A549 (cell line): ENCODE measurements at regions not wholly inside any gene's neighbourhood (a gene's known extent, or its start where the extent isn't known, plus 50 kb on each side); places are given as distances from the start of the nearest gene placed in this dataset.

Source experiments
- ATAC-seq, 2 experiments: fragments of 200-7000 bp in 1 of 2; fragments of >200 bp in 1 of 2; cut with Nextera tagmentation in 1 of 2; cut with Tn5 transposase in 1 of 2; 3 replicates each; pipeline versions ENCODE4 v1.8.0 to v1.9.1; 2018 to 2020; ENCODE audit warnings: mild to moderate bottlenecking in 1 of 2, moderate library complexity in 1 of 2
- CTCF ChIA-PET: fragments of 300-600 bp; sonication (Branson Sonifier 250); formaldehyde crosslinking; extraction: SDS; loops from one replicate; lab custom pipeline; 2021; ENCODE audit warnings: antibody characterized with exemption, inconsistent platforms; lab: Yijun Ruan, JAX
- POLR2A ChIA-PET: fragments of 350-600 bp; formaldehyde crosslinking; extraction: SDS; loops from one replicate; lab custom pipeline; 2021; ENCODE audit warnings: antibody characterized with exemption, inconsistent platforms; lab: Yijun Ruan, JAX
- DNase-seq, 2 experiments: peaks; one replicate each; pipeline versions ENCODE4 v3.0.0 to v3.0.0-alpha.2; 2011 to 2016; ENCODE audit warnings: low read depth in 1 of 2, low spot score in 1 of 2
- FAIRE-seq: peaks from 2 replicates; lab custom pipeline; 2011; peaks lifted over from hg19 to GRCh38; lab: Jason Lieb, UNC
- H3K27ac ChIP-seq, 2 experiments: fragments of >200 bp; sonication (Bioruptor Twin); formaldehyde crosslinking; 3 replicates each; pipeline ENCODE4 v1.5.1; 2016 to 2017
- H3K4me1 ChIP-seq: fragments of >200 bp; sonication (Bioruptor Twin); formaldehyde crosslinking; 3 replicates; pipeline ENCODE4 v1.6.1; 2016
- H3K4me2 ChIP-seq: fragments of >200 bp; sonication (Bioruptor Twin); formaldehyde crosslinking; 3 replicates; pipeline ENCODE4 v1.6.1; 2016
- H3K4me3 ChIP-seq: fragments of >200 bp; sonication (Bioruptor Twin); formaldehyde crosslinking; 3 replicates; pipeline ENCODE4 v1.5.1; 2016
- H3K9me3 ChIP-seq: fragments of >200 bp; sonication (Bioruptor Twin); formaldehyde crosslinking; 3 replicates; pipeline ENCODE4 v1.6.1; 2016
- CBX8 ChIP-seq: fragments of 200-600 bp; sonication (generic); IDR thresholded peaks from 2 replicates; pipeline ENCODE4 v1.6.1; 2016
- CTCF ChIP-seq: fragments of >200 bp; sonication (Bioruptor Twin); formaldehyde crosslinking; IDR thresholded peaks from 3 replicates; pipeline ENCODE4 v1.5.1; 2016
- E2F6 ChIP-seq: IDR thresholded peaks from 2 replicates; pipeline ENCODE4 v1.6.1; 2012; ENCODE audit warnings: low read depth, borderline replicate concordance
- EHF ChIP-seq: fragments of 250-450 bp; sonication (Bioruptor Pico); IDR thresholded peaks from 2 replicates; pipeline ENCODE4 v1.5.0; 2020; ENCODE audit warnings: mild to moderate bottlenecking
- EHMT2 ChIP-seq: fragments of 200-600 bp; sonication (generic); IDR thresholded peaks from 2 replicates; pipeline ENCODE4 v1.6.1; 2016; ENCODE audit warnings: antibody characterized with exemption, low read depth, mild to moderate bottlenecking, moderate library complexity
- EP300 ChIP-seq, 2 experiments: fragments of >200 bp; sonication (Bioruptor Twin); formaldehyde crosslinking; IDR thresholded peaks; 2 replicates in 1 of 2; 3 replicates in 1 of 2; pipeline ENCODE4 v1.6.1; 2016 to 2017
- FOSL2 ChIP-seq, 2 experiments: fragments of 450-650 bp in 1 of 2; fragments of >200 bp in 1 of 2; sonication (Bioruptor Twin) in 1 of 2; formaldehyde crosslinking; IDR thresholded peaks; 2 replicates each; pipeline versions ENCODE4 v1.5.0 to v1.6.1; 2016 to 2020; ENCODE audit warnings: mild to moderate bottlenecking in 1 of 2, moderate library complexity in 1 of 2
- HDAC2 ChIP-seq: fragments of 200-600 bp; sonication (generic); IDR thresholded peaks from 2 replicates; pipeline ENCODE4 v1.6.1; 2016
- HES2 ChIP-seq: fragments of >200 bp; sonication (Bioruptor Twin); formaldehyde crosslinking; IDR thresholded peaks from 2 replicates; pipeline ENCODE4 v1.6.1; 2016
- HEYL ChIP-seq: fragments of 250-450 bp; sonication (Bioruptor Pico); IDR thresholded peaks from 2 replicates; pipeline ENCODE4 v1.8.0; 2021; ENCODE audit warnings: mild to moderate bottlenecking, moderate library complexity
- HOXA7 ChIP-seq: fragments of 250-450 bp; sonication (Bioruptor Pico); IDR thresholded peaks from 2 replicates; pipeline ENCODE4 v1.5.0; 2020; ENCODE audit warnings: mild to moderate bottlenecking, moderate library complexity
- KDM1A ChIP-seq: fragments of 200-600 bp; sonication (generic); IDR thresholded peaks from 2 replicates; pipeline ENCODE4 v1.6.1; 2016; ENCODE audit warnings: low read depth, mild to moderate bottlenecking
- KDM5A ChIP-seq: fragments of 200-600 bp; sonication (generic); IDR thresholded peaks from 2 replicates; pipeline ENCODE4 v1.6.1; 2016; ENCODE audit warnings: antibody characterized with exemption, mild to moderate bottlenecking
- MAZ ChIP-seq: fragments of 150-350 bp; IDR thresholded peaks from 2 replicates; pipeline ENCODE4 v1.6.1; 2014; ENCODE audit warnings: antibody characterized with exemption, low read depth, low read length, borderline replicate concordance
- MYC ChIP-seq: IDR thresholded peaks from 2 replicates; pipeline ENCODE4 v1.6.1; 2012; ENCODE audit warnings: mild to moderate bottlenecking, inconsistent platforms, low read length, improper control_type of control experiment, borderline replicate concordance
- NFE2L2 ChIP-seq: fragments of 150-350 bp; conservative IDR thresholded peaks from 2 replicates; pipeline ENCODE4 v1.6.1; 2014; ENCODE audit warnings: low read length
- NPAS2 ChIP-seq: fragments of 250-450 bp; sonication (Bioruptor Pico); IDR thresholded peaks from 2 replicates; pipeline ENCODE4 v1.8.0; 2022; ENCODE audit warnings: mild to moderate bottlenecking, moderate library complexity, borderline replicate concordance
- RAD21 ChIP-seq, 2 experiments: fragments of >200 bp in 1 of 2; sonication (Bioruptor Twin) in 1 of 2; formaldehyde crosslinking in 1 of 2; IDR thresholded peaks in 1 of 2; conservative IDR thresholded peaks in 1 of 2; 2 replicates in 1 of 2; 3 replicates in 1 of 2; pipeline ENCODE4 v1.6.1; 2012 to 2018; ENCODE audit warnings: inconsistent platforms in 1 of 2
- SREBF2 ChIP-seq: fragments of 450-650 bp; IDR thresholded peaks from 2 replicates; pipeline ENCODE4 v1.6.1; 2014; ENCODE audit warnings: mild to moderate bottlenecking, moderate library complexity
- TFCP2L1 ChIP-seq: fragments of 250-450 bp; sonication (Bioruptor Pico); IDR thresholded peaks from 2 replicates; pipeline ENCODE4 v1.5.0; 2021; ENCODE audit warnings: mild to moderate bottlenecking
- ZC3H11A ChIP-seq: fragments of 450-650 bp; IDR thresholded peaks from 2 replicates; pipeline ENCODE4 v1.6.1; 2014; ENCODE audit warnings: antibody characterized with exemption, mild to moderate bottlenecking
- ZNF302 ChIP-seq: fragments of 250-450 bp; sonication (Bioruptor Pico); IDR thresholded peaks from 2 replicates; pipeline ENCODE4 v1.9.0; 2021; ENCODE audit warnings: inconsistent platforms, mild to moderate bottlenecking, moderate library complexity
- ZSCAN20 ChIP-seq: fragments of 250-450 bp; sonication (Bioruptor Pico); IDR thresholded peaks from 2 replicates; pipeline ENCODE4 v1.8.0; 2022; ENCODE audit warnings: mild to moderate bottlenecking, moderate library complexity
- WGBS: methylation state at CpG from one replicate; pipeline ENCODE4 v1.1.6; 2017; ENCODE audit errors: missing lambda C conversion rate; 5-methylcytosine and 5-hydroxymethylcytosine counted together
- TF ChIP-seq, protein P1 (sequence below): fragments of >200 bp; sonication (Bioruptor Twin); formaldehyde crosslinking; IDR thresholded peaks from 3 replicates; pipeline ENCODE4 v1.6.1; 2016

GRCh38 chr12:72098622-72099021 is 160.0 kb downstream of the TPH2 start:
- WGBS, result 8% methylated on average over 4 of the region's 4 CpGs
- Histone ChIP-seq H3K4me1 (no peaks in the 10 kb centered on the region), H3K27ac (no peak overlapping the region), H3K4me3 (no peak overlapping the region), H3K9me3 (no peaks in the 10 kb centered on the region), H3K4me2 (no peak overlapping the region)
- ChIA-PET POLR2A (no interaction called here), CTCF (no interaction called here)
- no peak for TF ChIP-seq EP300 (IDR thresholded peaks at IDR 0.05)
- TF ChIP-seq NPAS2, result no peak
- TF ChIP-seq HEYL (CRISPR knock-in tag), result no peak
- no peak for TF ChIP-seq KDM5A
- TF ChIP-seq CBX8, result no peak
- TF ChIP-seq ZNF302 (CRISPR knock-in tag), result no peak
- TF ChIP-seq HDAC2, result no peak
- TF ChIP-seq EHF, result no peak
- no peak for TF ChIP-seq HOXA7 (CRISPR knock-in tag)
- TF ChIP-seq SREBF2, result no peak
- no peak for TF ChIP-seq TFCP2L1 (CRISPR knock-in tag)
- DNase-seq (peak in 1 of 2 experiments; percentile 6), FAIRE-seq (no peak), ATAC-seq (no peak)

DNA sequence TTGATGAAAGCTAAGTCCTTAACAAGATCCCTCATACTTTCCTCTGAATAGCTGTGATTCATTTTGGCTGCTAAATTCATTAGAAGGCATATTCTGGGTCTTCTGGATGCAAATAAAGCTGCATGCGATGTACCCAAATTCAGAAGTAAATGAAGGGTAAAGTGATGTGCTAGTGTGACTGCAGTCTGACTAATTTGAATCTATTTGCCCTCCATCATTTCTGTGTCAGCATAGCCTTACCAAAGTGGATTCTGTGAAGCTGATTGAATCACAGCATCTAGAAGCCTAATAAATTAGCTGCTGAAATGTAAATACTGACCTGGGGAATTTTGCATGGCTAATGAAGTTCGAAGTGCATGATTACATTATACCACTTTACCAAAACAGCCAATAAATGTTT is 162.2 kb downstream of the TPH2 start:
- Histone ChIP-seq H3K4me1 (no peaks in the 10 kb centered on the region), H3K27ac (no peak overlapping the region), H3K4me3 (no peak overlapping the region), H3K4me2 (no peak overlapping the region), H3K9me3 (no peaks in the 10 kb centered on the region)
- 13% methylated on average over 2 of the region's 2 CpGs for WGBS
- DNase-seq (no peak), FAIRE-seq (no peak), ATAC-seq (no peak)
- POLR2A ChIA-PET, result no interaction called here
- TF ChIP-seq RAD21 (conservative IDR thresholded peaks at IDR 0.05 in 1 of 2, IDR thresholded peaks at IDR 0.05 in 1 of 2) (no peak), TFCP2L1 (CRISPR knock-in tag) (no peak), MAZ (no peak)
- CTCF ChIA-PET, result no interaction called here

- Histone ChIP-seq H3K4me3 (no peak overlapping the region), H3K9me3 (no peaks in the 10 kb centered on the region), H3K4me1 (no peaks in the 10 kb centered on the region), H3K4me2 (no peak overlapping the region), H3K27ac (no peak overlapping the region)
- FAIRE-seq (no peak), DNase-seq (no peak), ATAC-seq (no peak)
- ChIA-PET POLR2A (no interaction called here), CTCF (interaction anchor here (0.5 kb wide), 1 partner anchor 498 kb away, joined by 4 read pairs; no protein-coding TSS in a partner anchor)
- WGBS, result 12% methylated on average over 3 of the region's 3 CpGs
- TF ChIP-seq HOXA7 (CRISPR knock-in tag), result no peak
Measured at GRCh38 chr12:72102150-72102549, 163.5 kb downstream of the TPH2 start.

DNA sequence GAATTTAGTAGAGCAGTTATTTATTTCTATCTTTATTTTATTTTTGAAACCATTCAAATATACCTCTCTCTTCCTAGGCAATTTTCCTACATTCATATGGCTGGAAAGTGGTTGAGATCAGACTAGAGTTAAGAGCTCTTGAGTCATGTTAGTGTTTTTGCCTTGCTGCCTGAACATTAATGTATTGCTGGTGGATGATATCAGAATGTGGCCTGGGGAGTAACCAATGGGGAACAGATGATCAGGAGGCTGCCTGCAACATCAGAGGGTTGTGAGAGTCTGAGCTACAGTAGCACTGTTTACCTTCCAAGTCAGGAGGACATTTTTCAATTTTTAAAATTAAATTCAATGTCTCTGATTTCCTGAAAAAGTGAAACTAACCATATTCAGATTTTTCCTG is 166.3 kb upstream of the TRHDE start:
- TF ChIP-seq, protein P1, sequence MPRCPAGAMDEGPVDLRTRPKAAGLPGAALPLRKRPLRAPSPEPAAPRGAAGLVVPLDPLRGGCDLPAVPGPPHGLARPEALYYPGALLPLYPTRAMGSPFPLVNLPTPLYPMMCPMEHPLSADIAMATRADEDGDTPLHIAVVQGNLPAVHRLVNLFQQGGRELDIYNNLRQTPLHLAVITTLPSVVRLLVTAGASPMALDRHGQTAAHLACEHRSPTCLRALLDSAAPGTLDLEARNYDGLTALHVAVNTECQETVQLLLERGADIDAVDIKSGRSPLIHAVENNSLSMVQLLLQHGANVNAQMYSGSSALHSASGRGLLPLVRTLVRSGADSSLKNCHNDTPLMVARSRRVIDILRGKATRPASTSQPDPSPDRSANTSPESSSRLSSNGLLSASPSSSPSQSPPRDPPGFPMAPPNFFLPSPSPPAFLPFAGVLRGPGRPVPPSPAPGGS, result no peak
- TF ChIP-seq ZSCAN20 (CRISPR knock-in tag), result no peak
- H3K4me1 ChIP-seq, result no peaks in the 10 kb centered on the region
- no peak overlapping the region for H3K27ac ChIP-seq
- H3K4me2 ChIP-seq, result no peak overlapping the region
- ChIA-PET POLR2A (no interaction called here), CTCF (no interaction called here)
- H3K9me3 ChIP-seq, result no peaks in the 10 kb centered on the region
- DNase-seq (no peak), ATAC-seq (no peak), FAIRE-seq (no peak)
- H3K4me3 ChIP-seq, result no peak overlapping the region

GRCh38 chr12:72110937-72111650 is 161.1 kb upstream of the TRHDE start:
- H3K4me1 ChIP-seq, result no peaks in the 10 kb centered on the region
- 2% methylated on average over 5 of the region's 5 CpGs for WGBS
- ATAC-seq, result no peak
- DNase-seq, result no peak
- ChIA-PET CTCF (no interaction called here), POLR2A (no interaction called here)
- H3K9me3 ChIP-seq, result no peaks in the 10 kb centered on the region
- no peak overlapping the region for H3K27ac ChIP-seq
- H3K4me2 ChIP-seq, result no peak overlapping the region
- no peak overlapping the region for H3K4me3 ChIP-seq
- no peak for FAIRE-seq
- TF ChIP-seq ZC3H11A (no peak), RAD21 (conservative IDR thresholded peaks at IDR 0.05 in 1 of 2, IDR thresholded peaks at IDR 0.05 in 1 of 2) (no peak), E2F6 (no peak), HES2 (no peak), SREBF2 (no peak), KDM1A (no peak), CBX8 (no peak), CTCF (no peak), HOXA7 (CRISPR knock-in tag) (no peak), NFE2L2 (no peak), TFCP2L1 (CRISPR knock-in tag) (no peak), HDAC2 (no peak), FOSL2 (IDR thresholded peaks at IDR 0.05) (no peak), FOSL2 (CRISPR knock-in tag; IDR thresholded peaks at IDR 0.05) (no peak), EHMT2 (no peak), MYC (no peak)
